A673 (cell line): ENCODE measurements at regions not wholly inside any gene's neighbourhood (a gene's known extent, or its start where the extent isn't known, plus 50 kb on each side); places are given as distances from the start of the nearest gene placed in this dataset.

Experiments
- BruUV-seq: library from RNA; stranded (reverse); fragments of 400-500 nt; replicated peaks from 2 replicates; lab custom pipeline; 2021; lab: Mats Ljungman, UMichigan
- CTCF ChIA-PET: fragments of 300-600 bp; sonication (Branson Sonifier 250); formaldehyde crosslinking; loops from one replicate; lab custom pipeline; 2022; ENCODE audit warnings: antibody characterized with exemption; lab: Charles Lee
- POLR2A ChIA-PET: fragments of 300-600 bp; sonication (Branson Sonifier 250); formaldehyde crosslinking; loops from one replicate; lab custom pipeline; 2022; ENCODE audit warnings: antibody characterized with exemption; ENCODE audit not compliant: low non-redundant PET; lab: Charles Lee
- DNase-seq: peaks from one replicate; pipeline ENCODE4 v3.0.0-alpha.2; 2015; ENCODE audit warnings: low spot score
- H3K27ac ChIP-seq: fragments of 200-600 bp; sonication (generic); 2 replicates; pipeline ENCODE4 v1.5.1; 2016; ENCODE audit warnings: mixed run types, low read depth, mild to moderate bottlenecking, mixed read lengths, antibody characterized with exemption, low read length; ENCODE audit not compliant: poor library complexity, severe bottlenecking
- H3K27me3 ChIP-seq: fragments of 200-600 bp; sonication (generic); replicated peaks from 2 replicates; pipeline ENCODE4 v1.6.1; 2017; ENCODE audit warnings: mixed run types, low read depth, mild to moderate bottlenecking, mixed read lengths, antibody characterized with exemption, low read length; ENCODE audit not compliant: insufficient read depth, poor library complexity
- H3K36me3 ChIP-seq: fragments of 200-600 bp; sonication (generic); 2 replicates; pipeline ENCODE4 v1.6.1; 2016; ENCODE audit warnings: mixed run types, mild to moderate bottlenecking, mixed read lengths, antibody characterized with exemption, low read length; ENCODE audit not compliant: insufficient read depth, poor library complexity, severe bottlenecking
- H3K4me1 ChIP-seq: fragments of 200-600 bp; sonication (generic); 2 replicates; pipeline ENCODE4 v1.6.1; 2017; ENCODE audit warnings: mixed run types, mild to moderate bottlenecking, mixed read lengths, antibody characterized with exemption, low read length; ENCODE audit not compliant: insufficient read depth, poor library complexity, severe bottlenecking
- H3K4me3 ChIP-seq: fragments of 200-600 bp; sonication (generic); 2 replicates; pipeline ENCODE4 v1.5.1; 2016; ENCODE audit warnings: low read depth, mixed run types, mild to moderate bottlenecking, mixed read lengths, low read length; ENCODE audit not compliant: poor library complexity, severe bottlenecking
- H3K9me3 ChIP-seq: fragments of 200-600 bp; sonication (generic); 2 replicates; pipeline ENCODE4 v1.6.1; 2016; ENCODE audit warnings: mixed run types, low read depth, mild to moderate bottlenecking, mixed read lengths, antibody characterized with exemption, low read length; ENCODE audit not compliant: poor library complexity, severe bottlenecking
- EZH2 ChIP-seq: fragments of 200-600 bp; sonication (generic); IDR thresholded peaks from 2 replicates; pipeline ENCODE4 v1.6.1; 2017; ENCODE audit warnings: borderline replicate concordance, low read depth, mild to moderate bottlenecking, mixed read lengths, antibody characterized with exemption, low read length; ENCODE audit not compliant: poor library complexity, severe bottlenecking
- intact Hi-C: fragments of 100-400 bp; cut with micrococcal nuclease; formaldehyde crosslinking; loops from one replicate; pipeline ENCODE4 v1.10.0; 2022; ENCODE audit not compliant: unreplicated experiment
- TF ChIP-seq, protein P1 (sequence below): fragments of 300-800, 200-600 bp; sonication (generic); conservative IDR thresholded peaks from 2 replicates; pipeline ENCODE4 v1.5.1; 2017; ENCODE audit warnings: low read depth, mild to moderate bottlenecking, antibody characterized with exemption, low read length, moderate library complexity, mixed read lengths

DNA sequence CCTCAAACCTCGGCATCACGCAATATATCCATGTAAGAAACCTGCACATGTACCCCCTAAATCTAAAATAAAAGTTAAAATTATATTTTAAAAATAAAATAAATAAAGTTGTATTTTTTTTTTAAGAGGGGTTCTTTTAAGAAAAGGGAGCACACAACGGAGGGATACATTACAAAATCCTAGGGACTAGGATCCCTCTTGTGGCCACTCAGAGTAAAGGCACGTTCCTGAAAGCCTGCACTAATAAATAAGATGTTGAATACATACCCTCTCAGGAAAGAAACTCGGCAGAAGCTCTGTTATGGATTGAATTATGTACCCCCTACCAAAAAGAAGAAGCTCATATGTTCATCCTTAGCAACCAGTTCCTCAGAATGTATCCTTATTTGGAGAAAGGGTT is 50.9 kb upstream of the PRDX4 start:
- Histone ChIP-seq H3K36me3 (no peaks in the 10 kb centered on the region), H3K27ac (no peak overlapping the region), H3K27me3 (no peaks in the 10 kb centered on the region), H3K9me3 (no peaks in the 10 kb centered on the region), H3K4me1 (no peaks in the 10 kb centered on the region), H3K4me3 (no peak overlapping the region)
- peak; percentile 46 for DNase-seq
- ChIA-PET CTCF (no interaction called here), POLR2A (no interaction called here)
- TF ChIP-seq EZH2 = no peak
- TF ChIP-seq, protein P1, sequence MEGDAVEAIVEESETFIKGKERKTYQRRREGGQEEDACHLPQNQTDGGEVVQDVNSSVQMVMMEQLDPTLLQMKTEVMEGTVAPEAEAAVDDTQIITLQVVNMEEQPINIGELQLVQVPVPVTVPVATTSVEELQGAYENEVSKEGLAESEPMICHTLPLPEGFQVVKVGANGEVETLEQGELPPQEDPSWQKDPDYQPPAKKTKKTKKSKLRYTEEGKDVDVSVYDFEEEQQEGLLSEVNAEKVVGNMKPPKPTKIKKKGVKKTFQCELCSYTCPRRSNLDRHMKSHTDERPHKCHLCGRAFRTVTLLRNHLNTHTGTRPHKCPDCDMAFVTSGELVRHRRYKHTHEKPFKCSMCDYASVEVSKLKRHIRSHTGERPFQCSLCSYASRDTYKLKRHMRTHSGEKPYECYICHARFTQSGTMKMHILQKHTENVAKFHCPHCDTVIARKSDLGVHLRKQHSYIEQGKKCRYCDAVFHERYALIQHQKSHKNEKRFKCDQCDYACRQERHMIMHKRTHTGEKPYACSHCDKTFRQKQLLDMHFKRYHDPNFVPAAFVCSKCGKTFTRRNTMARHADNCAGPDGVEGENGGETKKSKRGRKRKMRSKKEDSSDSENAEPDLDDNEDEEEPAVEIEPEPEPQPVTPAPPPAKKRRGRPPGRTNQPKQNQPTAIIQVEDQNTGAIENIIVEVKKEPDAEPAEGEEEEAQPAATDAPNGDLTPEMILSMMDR = peak; percentile 65
- no TSS peak for BruUV-seq
- intact Hi-C loops = loop anchor here (10.0 kb wide), 1 partner anchor 1482 kb away; no protein-coding TSS in a partner anchor
